NB4 (cell line): ENCODE measurements at regions not wholly inside any gene's neighbourhood (a gene's known extent, or its start where the extent isn't known, plus 50 kb on each side); places are given as distances from the start of the nearest gene placed in this dataset.

Experiments used
- DNase-seq: peaks from one replicate; pipeline ENCODE4 v3.0.0; 2010; ENCODE audit warnings: low read depth
- H3K4me3 ChIP-seq: one replicate; pipeline ENCODE4 v1.5.1; 2011; ENCODE audit warnings: mild to moderate bottlenecking, low read depth, low read length, moderate library complexity
- CTCF ChIP-seq: IDR thresholded peaks from one replicate; pipeline ENCODE4 v1.5.1; 2012; ENCODE audit warnings: low read depth, low read length
- MYC ChIP-seq: IDR thresholded peaks from 2 replicates; pipeline ENCODE4 v1.6.1; 2011; ENCODE audit warnings: low read depth, low read length
- POLR2A ChIP-seq: IDR thresholded peaks from 2 replicates; pipeline ENCODE4 v1.6.1; 2011; ENCODE audit warnings: mild to moderate bottlenecking; ENCODE audit not compliant: insufficient read length; ENCODE audit errors: extremely low read depth
- TF ChIP-seq, protein P1 (sequence below): IDR thresholded peaks from 2 replicates; pipeline ENCODE4 v1.6.1; 2011; ENCODE audit warnings: low read depth, low read length

DNA sequence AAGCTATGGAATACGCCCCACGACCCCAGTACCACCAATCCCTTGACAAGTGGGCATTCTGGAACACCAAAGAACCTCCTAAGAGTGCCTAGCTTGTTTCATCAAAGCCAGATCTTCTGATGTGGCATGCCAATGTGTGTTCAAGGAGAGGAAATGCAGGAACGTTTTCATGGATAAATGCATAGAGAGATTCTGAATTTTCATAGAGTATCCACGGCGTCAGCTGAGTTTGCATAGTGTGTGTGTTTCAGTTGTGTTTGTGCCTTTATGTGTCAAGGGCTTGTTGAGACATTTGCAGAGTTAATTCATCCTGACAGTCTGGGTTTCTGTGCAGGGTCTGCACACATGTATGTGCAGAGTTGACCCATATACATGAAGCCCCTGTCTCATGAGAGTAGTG, 172.7 kb upstream of the LRFN2 start:
- H3K4me3 ChIP-seq = no peak overlapping the region
- TF ChIP-seq, protein P1, sequence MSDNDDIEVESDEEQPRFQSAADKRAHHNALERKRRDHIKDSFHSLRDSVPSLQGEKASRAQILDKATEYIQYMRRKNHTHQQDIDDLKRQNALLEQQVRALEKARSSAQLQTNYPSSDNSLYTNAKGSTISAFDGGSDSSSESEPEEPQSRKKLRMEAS = no peak
- TF ChIP-seq POLR2A = no peak
- no peak for TF ChIP-seq CTCF
- TF ChIP-seq MYC = no peak
- DNase-seq = no peak

DNA sequence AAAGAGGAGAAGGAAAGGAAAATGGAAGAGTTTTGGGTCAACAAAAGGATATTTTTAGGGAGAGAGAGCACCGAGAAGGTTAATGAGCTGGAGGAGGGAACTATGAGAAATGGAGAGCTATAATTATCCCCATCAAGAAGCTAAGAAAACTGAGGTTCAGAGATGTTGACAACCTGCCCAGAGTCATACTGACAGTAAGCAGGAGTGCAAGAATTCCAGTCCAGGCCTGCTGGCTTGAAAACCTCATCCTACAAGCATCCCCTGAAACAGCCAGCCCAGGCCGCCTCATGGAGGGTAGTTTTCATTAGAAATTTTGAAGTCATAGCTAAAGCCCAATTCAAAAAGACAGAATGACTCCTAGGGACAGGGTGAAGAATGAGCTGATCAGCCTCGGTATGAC, 172.1 kb upstream of the LRFN2 start:
- no peak overlapping the region for H3K4me3 ChIP-seq
- no peak for DNase-seq
- TF ChIP-seq, protein P1 = no peak
- no peak for TF ChIP-seq POLR2A
- no peak for TF ChIP-seq MYC
- no peak for TF ChIP-seq CTCF

DNA sequence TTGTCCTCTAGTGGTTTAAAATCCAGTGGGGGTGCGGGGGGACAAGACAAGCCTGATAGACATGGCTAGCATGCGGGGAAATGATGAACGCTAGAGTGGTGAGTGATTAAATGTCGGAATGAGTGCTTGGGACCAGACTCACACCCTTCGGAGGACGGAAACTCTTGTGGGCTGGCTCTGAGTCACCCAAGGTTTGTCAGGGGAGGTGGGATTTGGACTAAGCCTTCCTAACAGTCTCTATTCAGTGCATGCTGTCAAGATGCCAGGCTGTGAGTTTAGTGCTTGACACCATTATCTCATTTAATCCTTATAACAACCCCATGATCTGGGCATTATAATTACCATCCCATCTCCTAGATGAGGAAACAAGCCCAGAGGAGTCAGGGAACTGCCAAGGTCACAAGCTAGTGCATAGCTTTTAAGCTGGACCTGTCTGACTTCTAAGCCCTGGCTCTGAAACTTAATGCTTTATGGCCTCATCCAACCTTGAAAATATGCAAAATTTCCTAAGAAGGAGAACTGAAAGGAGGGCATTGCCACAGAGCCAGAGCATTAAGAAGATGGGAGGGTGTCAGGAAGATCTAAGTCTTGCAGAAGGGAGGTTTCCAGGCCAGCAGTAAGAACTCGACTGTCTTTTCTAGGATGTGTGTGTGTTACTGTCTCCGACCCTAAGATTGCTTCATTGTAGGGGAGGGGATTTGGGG, 168.7 kb upstream of the LRFN2 start:
- no peak for TF ChIP-seq MYC
- TF ChIP-seq, protein P1 = no peak
- no peak for TF ChIP-seq CTCF
- TF ChIP-seq POLR2A = no peak
- no peak overlapping the region for H3K4me3 ChIP-seq
- no peak for DNase-seq

DNA sequence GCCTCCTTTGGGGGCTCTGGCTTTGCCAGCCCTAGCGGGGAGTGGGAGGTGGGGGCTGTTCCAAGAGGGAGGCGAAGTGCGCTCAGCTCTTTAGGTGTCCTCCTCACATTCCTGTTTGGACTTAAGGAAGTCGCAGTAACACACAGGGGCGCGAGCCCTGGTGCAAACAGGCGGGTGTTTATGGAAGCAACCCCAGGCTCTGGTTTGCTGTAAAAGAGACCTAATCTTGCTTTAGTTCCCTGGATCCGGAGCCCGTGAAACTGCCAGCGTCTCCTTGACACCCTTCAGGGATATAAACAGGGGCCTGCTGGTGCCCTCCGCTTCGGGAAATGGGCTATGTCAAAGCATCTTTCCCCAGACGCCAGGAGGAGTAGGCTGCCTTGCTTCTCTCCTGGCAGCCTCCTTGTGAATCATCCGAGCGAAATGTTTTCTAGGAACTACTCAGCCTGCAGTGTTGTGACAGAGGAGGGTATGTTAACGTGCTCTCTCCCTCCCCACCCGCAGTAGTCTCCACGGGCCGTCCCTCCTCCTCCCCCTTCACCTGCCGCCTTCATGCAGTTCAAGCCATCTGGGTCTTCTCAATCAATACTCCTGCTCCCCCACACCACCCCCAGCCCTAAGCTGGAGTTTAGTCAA, 168.0 kb upstream of the LRFN2 start:
- TF ChIP-seq MYC = no peak
- no peak for TF ChIP-seq CTCF
- no peak overlapping the region for H3K4me3 ChIP-seq
- no peak for DNase-seq

DNA sequence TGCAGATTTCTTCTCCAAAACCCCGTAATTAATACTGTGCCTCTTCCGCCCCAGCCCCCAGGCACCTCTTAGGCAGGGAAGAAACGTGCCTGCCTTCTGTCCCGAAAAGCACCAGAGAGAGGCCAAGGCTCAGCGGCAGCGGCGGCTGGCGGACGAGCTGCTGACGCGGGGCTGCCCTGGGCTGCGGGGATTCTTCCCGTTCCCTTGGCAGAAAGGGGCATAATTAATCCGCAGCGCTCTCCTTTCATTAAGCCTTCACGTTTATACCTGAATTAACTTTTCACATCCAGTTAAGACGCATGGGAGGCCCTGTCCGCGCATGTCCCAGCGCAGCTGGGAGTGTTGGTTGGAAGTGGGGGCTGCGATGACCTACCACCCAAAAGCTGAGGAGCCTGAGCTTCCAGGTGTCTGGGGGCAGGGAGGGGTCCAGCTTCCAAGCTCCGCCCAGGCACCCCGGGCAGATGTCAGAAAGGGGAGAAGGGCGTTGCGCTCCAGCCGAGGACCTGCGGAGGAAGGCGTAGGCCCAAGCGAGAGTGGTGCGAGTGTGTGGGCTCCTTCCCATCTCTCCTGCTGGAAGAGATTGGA, 167.4 kb upstream of the LRFN2 start:
- no peak for DNase-seq
- H3K4me3 ChIP-seq = no peak overlapping the region
- no peak for TF ChIP-seq MYC
- no peak for TF ChIP-seq CTCF
- no peak for TF ChIP-seq POLR2A
- TF ChIP-seq, protein P1 = no peak
